GM13977 (cell line): ENCODE measurements at regions not wholly inside any gene's neighbourhood (a gene's known extent, or its start where the extent isn't known, plus 50 kb on each side); places are given as distances from the start of the nearest gene placed in this dataset.

Source experiments
- DNase-seq: peaks from one replicate; pipeline ENCODE4 v3.0.0; 2012; ENCODE audit warnings: low spot score
- CTCF ChIP-seq: IDR thresholded peaks from 2 replicates; pipeline ENCODE4 v1.5.1; 2012; ENCODE audit warnings: mild to moderate bottlenecking, control low read depth; ENCODE audit not compliant: insufficient read depth; ENCODE audit errors: extremely low read depth, missing control alignments
- in situ Hi-C: fragments of 300-500 bp; cut with MboI; formaldehyde crosslinking; loops from one replicate; pipeline ENCODE4 v1.12.0; 2022; ENCODE audit warnings: low sequenced_read_pairs, low pct_unique_long_range_greater_than_20kb, mixed read lengths, inconsistent platforms; ENCODE audit not compliant: unreplicated experiment

- no peak for TF ChIP-seq CTCF
- in situ Hi-C loops = no loop called here
- DNase-seq = no peak
These were observed 50.4 kb upstream of the LCLAT1 start for GRCh38 chr2:30396436-30397232.
